ENCODE measurements at regions not wholly inside any gene's neighbourhood (a gene's known extent, or its start where the extent isn't known, plus 50 kb on each side); places are given as distances from the start of the nearest gene placed in this dataset.

GRCh38 chr20:61072398-61072797, 179.7 kb upstream of the CDH4 start:
- DNase-seq (ENCODE audit: low spot score) (no peak), ATAC-seq (ENCODE audit: low FRiP score) (no peak)
- TF ChIP-seq CTCF (IDR thresholded peaks at IDR 0.05), result no peak

GRCh38 chr20:61073376-61073775, 178.7 kb upstream of the CDH4 start:
- ATAC-seq (ENCODE audit: low FRiP score) (no peak), DNase-seq (ENCODE audit: low spot score) (no peak)
- no peak for TF ChIP-seq CTCF (IDR thresholded peaks at IDR 0.05)

- no peak for TF ChIP-seq CTCF (IDR thresholded peaks at IDR 0.05)
- no peak for ATAC-seq (ENCODE audit: low FRiP score)
- no peak for DNase-seq (ENCODE audit: low spot score)
Measured at GRCh38 chr20:61082720-61083119, 169.3 kb upstream of the CDH4 start.

GRCh38 chr20:61083431-61083830, 168.6 kb upstream of the CDH4 start:
- DNase-seq (ENCODE audit: low spot score) (no peak), ATAC-seq (ENCODE audit: low FRiP score) (no peak)
- TF ChIP-seq CTCF (IDR thresholded peaks at IDR 0.05), result no peak

GRCh38 chr20:61086031-61086430, 166.0 kb upstream of the CDH4 start:
- no peak for ATAC-seq (ENCODE audit: low FRiP score)

GRCh38 chr20:61090541-61090940, 161.5 kb upstream of the CDH4 start:
- DNase-seq (ENCODE audit: low spot score) (no peak), ATAC-seq (ENCODE audit: low FRiP score) (no peak)
- TF ChIP-seq CTCF (IDR thresholded peaks at IDR 0.05), result no peak

More at GRCh38 chr20:61086031-61086430, 166.0 kb upstream of the CDH4 start:
- TF ChIP-seq CTCF (IDR thresholded peaks at IDR 0.05), result no peak
- no peak for DNase-seq (ENCODE audit: low spot score)

- ATAC-seq (ENCODE audit: low FRiP score), result no peak
- DNase-seq (ENCODE audit: low spot score), result no peak
- TF ChIP-seq CTCF (IDR thresholded peaks at IDR 0.05), result no peak
Measured at GRCh38 chr20:61092251-61092650, 159.8 kb upstream of the CDH4 start.
